ENCODE measurements at regions not wholly inside any gene's neighbourhood (a gene's known extent, or its start where the extent isn't known, plus 50 kb on each side); places are given as distances from the start of the nearest gene placed in this dataset.
"Not testable (repeated sequence)": the region's sequence is repeated elsewhere in the genome, so short reads cannot be mapped to it uniquely, and the experiment has no call there.

GRCh38 chr10:53361936-53362335 is 589.4 kb upstream of the MBL2 start:
- TF ChIP-seq EZH2 (IDR thresholded peaks at IDR 0.05; ENCODE audit: borderline replicate concordance, insufficient read depth, low read depth, low read length, poor library complexity, severe bottlenecking) (no peak), CTCF (IDR thresholded peaks at IDR 0.05) (no peak)
- intact Hi-C loops (cut with micrococcal nuclease), result no loop called here
- Histone ChIP-seq H3K36me3 (replicated peaks in 1 of 2; ENCODE audit: control extremely low read depth in 1 of 2, control insufficient read depth in 1 of 2, extremely low read depth in 1 of 2, insufficient read depth in 2 of 2, low read length in 1 of 2) (no peaks in the 10 kb centered on the region), H3K9me3 (ENCODE audit: control extremely low read depth in 1 of 3, control insufficient read depth in 2 of 3, insufficient read depth in 1 of 3, low read length in 2 of 3) (peaks cover 0 to 3% (median 1%) of the 10 kb centered on the region in 3 donors), H2AFZ (ENCODE audit: insufficient read depth, low read depth, low read length, poor library complexity, severe bottlenecking) (no peak overlapping the region), H3K4me2 (replicated peaks; ENCODE audit: low read depth, low read length, poor library complexity, severe bottlenecking) (no peak overlapping the region), H3K27ac (ENCODE audit: low read length in 2 of 2) (no peak overlapping the region), H3K9ac (ENCODE audit: low read length) (no peak overlapping the region), H3K79me2 (ENCODE audit: control insufficient read depth, insufficient read depth, low read length) (no peaks in the 10 kb centered on the region), H3K27me3 (replicated peaks in 1 of 4; ENCODE audit: control extremely low read depth in 1 of 4, control insufficient read depth in 3 of 4, insufficient read depth in 4 of 4, low read length in 3 of 4) (no peaks in the 10 kb centered on the region), H3K4me1 (ENCODE audit: control insufficient read depth in 2 of 2, insufficient read depth in 2 of 2, low read length in 2 of 2) (no peaks in the 10 kb centered on the region), H4K20me1 (ENCODE audit: control insufficient read depth, insufficient read depth, low read length, poor library complexity, severe bottlenecking) (no peaks in the 10 kb centered on the region), H3K4me3 (ENCODE audit: control extremely low read depth in 1 of 5, extremely low read depth in 1 of 5, insufficient read depth in 1 of 5, low read depth in 2 of 5, low read length in 4 of 5) (no peak overlapping the region)
- Mint-ChIP-seq H3K4me3 (no peak overlapping the region), H3K27ac (no peak overlapping the region), H3K4me1 (no peaks in the 10 kb centered on the region), H3K27me3 (no peaks in the 10 kb centered on the region), H3K9me3 (ENCODE audit: insufficient read depth) (peaks cover 4% of the 10 kb centered on the region)
- POLR2A ChIA-PET, result no interaction called here
- CTCF ChIA-PET, result no interaction called here
- 83% methylated on average over 1 of the region's 2 CpGs for WGBS (ENCODE audit: insufficient coverage)
- no peak for DNase-seq
- ATAC-seq (ENCODE audit: low read depth), result no peak

- ChIA-PET POLR2A (no interaction called here), CTCF (no interaction called here)
- WGBS (ENCODE audit: insufficient coverage), result no CpG with 5 or more reads among the region's 1 CpG
- no peak for ATAC-seq (ENCODE audit: low read depth)
- Mint-ChIP-seq H3K4me3 (no peak overlapping the region), H3K9me3 (ENCODE audit: insufficient read depth) (peaks cover 4% of the 10 kb centered on the region), H3K4me1 (no peaks in the 10 kb centered on the region), H3K27me3 (no peaks in the 10 kb centered on the region), H3K27ac (no peak overlapping the region)
- H3K27ac ChIP-seq (ENCODE audit: low read length in 2 of 2), result no peak overlapping the region
- TF ChIP-seq CTCF (IDR thresholded peaks at IDR 0.05) (no peak), EZH2 (IDR thresholded peaks at IDR 0.05; ENCODE audit: borderline replicate concordance, insufficient read depth, low read depth, low read length, poor library complexity, severe bottlenecking) (no peak)
- H3K27me3 ChIP-seq (replicated peaks in 1 of 4; ENCODE audit: control extremely low read depth in 1 of 4, control insufficient read depth in 3 of 4, insufficient read depth in 4 of 4, low read length in 3 of 4), result no peaks in the 10 kb centered on the region
- H3K4me1 ChIP-seq (ENCODE audit: control insufficient read depth in 2 of 2, insufficient read depth in 2 of 2, low read length in 2 of 2), result no peaks in the 10 kb centered on the region
- no peaks in the 10 kb centered on the region for H3K79me2 ChIP-seq (ENCODE audit: control insufficient read depth, insufficient read depth, low read length)
- no peak overlapping the region for H3K9ac ChIP-seq (ENCODE audit: low read length)
- H4K20me1 ChIP-seq (ENCODE audit: control insufficient read depth, insufficient read depth, low read length, poor library complexity, severe bottlenecking), result no peaks in the 10 kb centered on the region
- H3K4me3 ChIP-seq (ENCODE audit: control extremely low read depth in 1 of 5, extremely low read depth in 1 of 5, insufficient read depth in 1 of 5, low read depth in 2 of 5, low read length in 4 of 5), result no peak overlapping the region
- H2AFZ ChIP-seq (ENCODE audit: insufficient read depth, low read depth, low read length, poor library complexity, severe bottlenecking), result no peak overlapping the region
- peaks cover 0 to 3% (median 1%) of the 10 kb centered on the region in 3 donors for H3K9me3 ChIP-seq (ENCODE audit: control extremely low read depth in 1 of 3, control insufficient read depth in 2 of 3, insufficient read depth in 1 of 3, low read length in 2 of 3)
- no peaks in the 10 kb centered on the region for H3K36me3 ChIP-seq (replicated peaks in 1 of 2; ENCODE audit: control extremely low read depth in 1 of 2, control insufficient read depth in 1 of 2, extremely low read depth in 1 of 2, insufficient read depth in 2 of 2, low read length in 1 of 2)
- intact Hi-C loops (cut with micrococcal nuclease), result no loop called here
- no peak overlapping the region for H3K4me2 ChIP-seq (replicated peaks; ENCODE audit: low read depth, low read length, poor library complexity, severe bottlenecking)
- no peak for DNase-seq
Observed at GRCh38 chr10:53361281-53361680, 588.7 kb upstream of the MBL2 start.

GRCh38 chr10:53358978-53359377 is 586.4 kb upstream of the MBL2 start:
- H3K9me3 Mint-ChIP-seq (ENCODE audit: insufficient read depth); H3K4me1 Mint-ChIP-seq; CTCF ChIA-PET: not testable (repeated sequence)

More at GRCh38 chr10:53358978-53359377, 586.4 kb upstream of the MBL2 start:
- H3K27me3 ChIP-seq (replicated peaks in 1 of 4; ENCODE audit: control extremely low read depth in 1 of 4, control insufficient read depth in 3 of 4, insufficient read depth in 4 of 4, low read length in 3 of 4); H3K79me2 ChIP-seq (ENCODE audit: control insufficient read depth, insufficient read depth, low read length); POLR2A ChIA-PET; ATAC-seq (ENCODE audit: low read depth); H3K27me3 Mint-ChIP-seq; H3K4me2 ChIP-seq (replicated peaks; ENCODE audit: low read depth, low read length, poor library complexity, severe bottlenecking); H3K9me3 ChIP-seq (ENCODE audit: control extremely low read depth in 1 of 3, control insufficient read depth in 2 of 3, insufficient read depth in 1 of 3, low read length in 2 of 3); H3K4me3 ChIP-seq (ENCODE audit: control extremely low read depth in 1 of 5, extremely low read depth in 1 of 5, insufficient read depth in 1 of 5, low read depth in 2 of 5, low read length in 4 of 5); H3K4me1 ChIP-seq (ENCODE audit: control insufficient read depth in 2 of 2, insufficient read depth in 2 of 2, low read length in 2 of 2); H3K4me3 Mint-ChIP-seq; DNase-seq; H4K20me1 ChIP-seq (ENCODE audit: control insufficient read depth, insufficient read depth, low read length, poor library complexity, severe bottlenecking); H2AFZ ChIP-seq (ENCODE audit: insufficient read depth, low read depth, low read length, poor library complexity, severe bottlenecking); H3K27ac Mint-ChIP-seq; H3K9ac ChIP-seq (ENCODE audit: low read length); H3K36me3 ChIP-seq (replicated peaks in 1 of 2; ENCODE audit: control extremely low read depth in 1 of 2, control insufficient read depth in 1 of 2, extremely low read depth in 1 of 2, insufficient read depth in 2 of 2, low read length in 1 of 2); H3K27ac ChIP-seq (ENCODE audit: low read length in 2 of 2); intact Hi-C loops (cut with micrococcal nuclease): not testable (repeated sequence)
- WGBS (ENCODE audit: insufficient coverage), result 67% methylated on average over 1 of the region's 4 CpGs

All from B cell (primary cell).